ENCODE measurements at regions not wholly inside any gene's neighbourhood (a gene's known extent, or its start where the extent isn't known, plus 50 kb on each side); places are given as distances from the start of the nearest gene placed in this dataset.

DNA sequence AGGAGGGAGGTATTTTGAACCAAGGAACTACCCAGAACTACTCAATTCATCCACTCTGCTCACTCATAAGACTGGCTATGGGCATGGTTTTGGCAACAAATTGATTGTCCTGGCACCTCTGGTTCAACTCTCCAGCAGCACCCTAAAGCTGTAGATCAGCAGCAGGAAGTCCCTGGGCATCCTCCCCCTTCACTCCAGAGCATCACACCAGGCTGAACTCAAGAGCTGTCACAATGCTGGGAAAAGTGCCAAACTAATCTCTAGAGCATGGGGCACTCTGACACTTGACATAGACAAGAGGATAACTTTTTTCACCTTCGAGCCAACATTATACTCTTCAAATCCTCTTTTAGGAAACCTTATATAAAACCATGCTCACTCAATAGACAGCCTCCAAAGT lies 154.1 kb upstream of the RBBP8 start:
- CTCF ChIA-PET, result interaction anchor here (0.8 kb wide), 1 partner anchor 19 kb away, joined by 3 read pairs; no protein-coding TSS in a partner anchor
- no peak overlapping the region for H3K4me3 ChIP-seq (ENCODE audit: low read depth, low read length)
- POLR2A ChIA-PET, result no interaction called here
- TF ChIP-seq, protein P1, sequence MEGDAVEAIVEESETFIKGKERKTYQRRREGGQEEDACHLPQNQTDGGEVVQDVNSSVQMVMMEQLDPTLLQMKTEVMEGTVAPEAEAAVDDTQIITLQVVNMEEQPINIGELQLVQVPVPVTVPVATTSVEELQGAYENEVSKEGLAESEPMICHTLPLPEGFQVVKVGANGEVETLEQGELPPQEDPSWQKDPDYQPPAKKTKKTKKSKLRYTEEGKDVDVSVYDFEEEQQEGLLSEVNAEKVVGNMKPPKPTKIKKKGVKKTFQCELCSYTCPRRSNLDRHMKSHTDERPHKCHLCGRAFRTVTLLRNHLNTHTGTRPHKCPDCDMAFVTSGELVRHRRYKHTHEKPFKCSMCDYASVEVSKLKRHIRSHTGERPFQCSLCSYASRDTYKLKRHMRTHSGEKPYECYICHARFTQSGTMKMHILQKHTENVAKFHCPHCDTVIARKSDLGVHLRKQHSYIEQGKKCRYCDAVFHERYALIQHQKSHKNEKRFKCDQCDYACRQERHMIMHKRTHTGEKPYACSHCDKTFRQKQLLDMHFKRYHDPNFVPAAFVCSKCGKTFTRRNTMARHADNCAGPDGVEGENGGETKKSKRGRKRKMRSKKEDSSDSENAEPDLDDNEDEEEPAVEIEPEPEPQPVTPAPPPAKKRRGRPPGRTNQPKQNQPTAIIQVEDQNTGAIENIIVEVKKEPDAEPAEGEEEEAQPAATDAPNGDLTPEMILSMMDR (IDR thresholded peaks at IDR 0.05; ENCODE audit: insufficient read depth, low read length, missing control alignments), result no peak
- no peak for DNase-seq (ENCODE audit: low read depth, low spot score)

DNA sequence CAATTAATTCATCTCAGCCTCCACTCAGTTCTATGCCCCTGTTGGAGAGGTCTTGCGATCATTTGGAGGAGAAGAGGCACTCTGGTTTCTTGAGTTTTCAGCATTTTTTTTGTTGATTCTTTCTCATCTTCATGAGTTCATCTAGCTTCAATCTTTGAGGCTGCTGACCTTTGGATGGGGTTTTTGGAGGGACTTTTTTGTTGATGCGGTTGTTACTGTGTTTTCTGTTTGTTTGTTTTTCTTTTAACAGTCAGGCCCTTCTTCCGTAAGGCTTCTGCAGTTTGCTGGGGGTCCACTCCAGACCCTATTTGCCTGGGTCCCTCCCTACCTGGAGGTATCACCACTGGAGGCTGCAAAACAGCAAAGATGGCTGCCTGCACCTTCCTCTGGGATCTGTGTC lies 149.9 kb upstream of the RBBP8 start:
- ChIA-PET POLR2A (no interaction called here), CTCF (interaction anchor here (0.8 kb wide), 1 partner anchor 15 kb away, joined by 3 read pairs; no protein-coding TSS in a partner anchor)
- DNase-seq (ENCODE audit: low read depth, low spot score), result no peak
- H3K4me3 ChIP-seq (ENCODE audit: low read depth, low read length), result no peak overlapping the region
- TF ChIP-seq, protein P1 (IDR thresholded peaks at IDR 0.05; ENCODE audit: insufficient read depth, low read length, missing control alignments), result no peak

DNA sequence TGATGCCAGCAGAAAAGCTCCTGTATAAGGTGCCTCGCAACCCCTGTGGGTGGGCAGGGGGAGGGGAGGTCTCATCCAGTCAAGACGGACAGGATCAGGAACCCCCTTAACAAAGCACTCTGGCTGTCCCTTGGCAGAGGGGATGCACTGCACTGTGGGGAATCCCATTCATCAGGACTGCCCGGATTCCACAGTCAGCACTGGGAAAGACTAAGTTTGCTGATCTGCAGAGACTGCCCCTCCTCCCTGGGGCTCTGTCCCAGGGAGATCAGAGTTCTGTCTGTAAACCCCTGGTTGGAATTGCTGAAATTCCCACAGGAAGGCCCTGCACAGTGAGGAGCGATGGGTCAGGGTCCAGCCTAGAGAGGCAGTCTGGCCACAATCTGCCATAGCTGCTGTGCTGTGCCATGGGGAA lies 149.5 kb upstream of the RBBP8 start:
- ChIA-PET CTCF (interaction anchor here (1.4 kb wide), 1 partner anchor 15 kb away, joined by 4 read pairs; no protein-coding TSS in a partner anchor), POLR2A (no interaction called here)
- no peak for DNase-seq (ENCODE audit: low read depth, low spot score)
- H3K4me3 ChIP-seq (ENCODE audit: low read depth, low read length), result no peak overlapping the region
- TF ChIP-seq, protein P1 (IDR thresholded peaks at IDR 0.05; ENCODE audit: insufficient read depth, low read length, missing control alignments), result no peak

DNA sequence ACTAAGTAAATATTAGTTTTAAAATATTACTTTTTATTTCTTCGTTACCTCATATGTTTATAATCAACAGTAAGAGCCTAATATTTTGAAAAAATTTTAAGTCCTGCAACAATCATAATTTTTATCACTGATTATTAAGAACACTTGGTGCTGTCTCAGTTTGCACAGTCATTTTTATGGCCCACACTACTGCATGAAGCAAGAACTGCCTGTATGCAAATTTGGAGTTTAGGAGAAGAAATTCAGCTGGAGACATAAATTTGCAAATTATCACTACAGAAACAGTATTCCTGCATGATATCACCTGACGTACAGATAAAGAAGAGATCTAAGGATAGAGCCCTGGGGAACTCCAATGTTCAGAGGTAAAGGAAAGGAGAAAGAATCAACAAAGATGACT lies 144.1 kb upstream of the RBBP8 start:
- no peak overlapping the region for H3K4me3 ChIP-seq (ENCODE audit: low read depth, low read length)
- ChIA-PET POLR2A (no interaction called here), CTCF (interaction anchor here (2.2 kb wide), 1 partner anchor 10 kb away, joined by 18 read pairs; no protein-coding TSS in a partner anchor)
- no peak for DNase-seq (ENCODE audit: low read depth, low spot score)
- TF ChIP-seq, protein P1 (IDR thresholded peaks at IDR 0.05; ENCODE audit: insufficient read depth, low read length, missing control alignments), result no peak

DNA sequence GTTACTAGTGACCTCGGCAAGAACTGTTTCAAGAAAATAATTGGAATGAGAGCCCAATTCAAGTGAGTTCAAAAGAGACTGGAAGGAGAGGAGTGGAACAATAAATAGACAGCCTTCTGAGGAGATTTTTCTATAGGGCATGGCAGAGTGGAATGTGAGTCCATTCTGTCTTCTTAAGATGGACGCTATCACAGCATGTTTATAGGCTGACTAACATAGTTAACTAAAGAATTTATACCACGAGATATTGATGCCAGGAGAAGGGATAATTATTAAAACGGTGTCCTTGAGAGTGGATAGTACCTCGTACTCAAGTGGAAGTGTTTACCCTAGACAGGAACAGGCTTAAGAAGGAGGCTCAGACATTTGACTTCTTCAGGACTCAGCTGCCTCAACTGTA lies 143.5 kb upstream of the RBBP8 start:
- POLR2A ChIA-PET, result no interaction called here

DNA sequence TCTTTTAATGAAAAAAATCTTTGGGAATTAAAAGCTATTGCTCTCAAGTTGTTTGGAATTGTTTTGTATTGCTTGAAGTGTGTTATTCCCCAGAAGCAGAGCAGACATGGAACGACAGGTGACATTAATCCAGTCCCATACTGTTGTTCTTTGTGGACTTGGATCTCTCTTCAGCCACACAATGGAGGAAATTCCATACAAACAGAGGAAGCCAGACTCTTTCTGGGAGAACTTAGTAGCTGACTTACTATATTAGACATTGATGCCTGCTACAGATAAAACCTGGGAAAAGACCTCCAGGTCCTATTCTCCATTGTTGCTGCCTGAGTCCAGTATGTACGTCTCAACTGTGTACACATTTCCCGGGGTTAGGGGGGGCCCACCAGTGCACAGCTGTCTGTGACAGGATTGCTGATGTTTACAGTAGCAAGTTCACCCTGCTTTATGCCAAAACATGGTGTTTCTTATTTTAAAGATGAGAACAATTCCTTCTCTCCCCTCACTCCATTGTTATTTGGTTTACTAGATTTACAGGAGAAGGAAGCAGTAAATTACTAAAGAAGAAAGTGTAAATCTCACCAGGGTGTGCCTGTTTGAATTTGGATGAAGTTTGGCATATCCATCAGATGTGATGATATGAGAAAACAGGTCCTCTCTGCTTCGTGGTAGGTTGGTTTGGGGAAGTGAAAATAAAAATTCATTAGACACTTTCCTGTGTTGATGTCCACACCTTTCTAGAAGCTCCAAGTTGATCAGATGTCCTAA lies 142.4 kb upstream of the RBBP8 start:
- ChIA-PET CTCF (interaction anchor here (0.8 to 2.2 kb wide), 3 partner anchors 8 to 15 kb away, joined by 3 to 18 read pairs (median 6); no protein-coding TSS in a partner anchor), POLR2A (no interaction called here)
- TF ChIP-seq, protein P1 (IDR thresholded peaks at IDR 0.05; ENCODE audit: insufficient read depth, low read length, missing control alignments), result no peak
- no peak overlapping the region for H3K4me3 ChIP-seq (ENCODE audit: low read depth, low read length)
- DNase-seq (ENCODE audit: low read depth, low spot score), result no peak

More for the DNA sequence above, 143.5 kb upstream of the RBBP8 start:
- no peak overlapping the region for H3K4me3 ChIP-seq (ENCODE audit: low read depth, low read length)
- TF ChIP-seq, protein P1 (IDR thresholded peaks at IDR 0.05; ENCODE audit: insufficient read depth, low read length, missing control alignments), result no peak
- CTCF ChIA-PET, result interaction anchor here (0.8 to 2.2 kb wide), 2 partner anchors 10 to 14 kb away, joined by 3 to 18 read pairs; no protein-coding TSS in a partner anchor
- DNase-seq (ENCODE audit: low read depth, low spot score), result no peak
